PC-3 (cell line): ENCODE measurements at regions not wholly inside any gene's neighbourhood (a gene's known extent, or its start where the extent isn't known, plus 50 kb on each side); places are given as distances from the start of the nearest gene placed in this dataset.

ENCODE experiments used
- ATAC-seq: fragments of 200-7000 bp; cut with Tn5 transposase; 2 replicates; pipeline ENCODE4 v1.9.1; 2020; ENCODE audit warnings: mild to moderate bottlenecking, moderate library complexity
- BruUV-seq: library from RNA; stranded (reverse); fragments of 400-500 nt; replicated peaks from 2 replicates; lab custom pipeline; 2021; lab: Mats Ljungman, UMichigan
- CTCF ChIA-PET: fragments of 300-600 bp; sonication (Branson Sonifier 250); formaldehyde crosslinking; loops from one replicate; lab custom pipeline; 2022; ENCODE audit warnings: antibody characterized with exemption; lab: Charles Lee
- POLR2A ChIA-PET: fragments of 300-600 bp; sonication (Branson Sonifier 250); formaldehyde crosslinking; loops from one replicate; lab custom pipeline; 2022; ENCODE audit warnings: antibody characterized with exemption; ENCODE audit not compliant: unreplicated experiment; lab: Charles Lee
- DNase-seq: peaks from one replicate; pipeline ENCODE4 v3.0.0-alpha.2; 2015
- H2AFZ ChIP-seq: fragments of 300-600 bp; sonication (generic); 2 replicates; pipeline ENCODE4 v1.6.0; 2016; ENCODE audit warnings: antibody characterized with exemption, low read length
- H3F3A ChIP-seq: fragments of 300-600 bp; sonication (generic); one replicate; pipeline ENCODE4 v1.6.0; 2017; ENCODE audit warnings: antibody characterized with exemption, low read length, control low read depth, mild to moderate bottlenecking; ENCODE audit not compliant: unreplicated experiment
- H3K27ac ChIP-seq: fragments of 300-600 bp; sonication (generic); 2 replicates; pipeline ENCODE4 v1.5.1; 2016; ENCODE audit warnings: mild to moderate bottlenecking, low read length
- H3K27me3 ChIP-seq: fragments of 300-600 bp; sonication (generic); 2 replicates; pipeline ENCODE4 v1.6.1; 2016; ENCODE audit warnings: low read length, mixed read lengths
- H3K36me3 ChIP-seq: fragments of 300-600 bp; sonication (generic); 2 replicates; pipeline ENCODE4 v1.6.1; 2016; ENCODE audit warnings: low read depth, mixed run types, low read length, mixed read lengths
- H3K4me1 ChIP-seq: fragments of 300-600 bp; sonication (generic); 2 replicates; pipeline ENCODE4 v1.5.1; 2016; ENCODE audit warnings: low read length; ENCODE audit not compliant: insufficient read depth
- H3K4me2 ChIP-seq: fragments of 300-600 bp; sonication (generic); 2 replicates; pipeline ENCODE4 v1.6.0; 2016; ENCODE audit warnings: low read length
- H3K4me3 ChIP-seq: fragments of 300-600 bp; sonication (generic); 2 replicates; pipeline ENCODE4 v1.5.1; 2016; ENCODE audit warnings: mild to moderate bottlenecking, low read length, mixed read lengths
- H3K79me2 ChIP-seq: fragments of 300-600 bp; sonication (generic); 2 replicates; pipeline ENCODE4 v1.6.1; 2017; ENCODE audit warnings: low read length, mixed read lengths
- H3K9ac ChIP-seq: fragments of 300-600 bp; sonication (generic); 2 replicates; pipeline ENCODE4 v1.6.0; 2016; ENCODE audit warnings: mild to moderate bottlenecking, low read length
- H3K9me2 ChIP-seq: fragments of 300-600 bp; sonication (generic); replicated peaks from 2 replicates; pipeline ENCODE4 v1.6.1; 2016; ENCODE audit warnings: mixed run types, low read length, mixed read lengths
- H3K9me3 ChIP-seq: fragments of 300-600 bp; sonication (generic); 2 replicates; pipeline ENCODE4 v1.6.1; 2016; ENCODE audit warnings: low read length, mixed read lengths
- H4K20me1 ChIP-seq: fragments of 300-600 bp; sonication (generic); 2 replicates; pipeline ENCODE4 v1.6.1; 2016; ENCODE audit warnings: low read length, mixed read lengths
- EZH2 ChIP-seq: fragments of 300-600 bp; sonication (generic); IDR thresholded peaks from one replicate; pipeline ENCODE4 v1.6.1; 2017; ENCODE audit warnings: antibody characterized with exemption, mild to moderate bottlenecking, low read length; ENCODE audit not compliant: unreplicated experiment
- EZH2phosphoT487 ChIP-seq: fragments of 300-600 bp; sonication (generic); IDR thresholded peaks from 2 replicates; pipeline ENCODE4 v1.6.1; 2018; ENCODE audit warnings: mild to moderate bottlenecking, antibody characterized with exemption, low read length, borderline replicate concordance
- intact Hi-C: fragments of 100-400 bp; cut with micrococcal nuclease; formaldehyde crosslinking; loops from 2 replicates; pipeline ENCODE4 v1.9.0; 2023
- TF ChIP-seq, protein P1 (sequence below): fragments of 300-600 bp; sonication (generic); conservative IDR thresholded peaks from 2 replicates; pipeline ENCODE4 v1.5.1; 2017; ENCODE audit warnings: antibody characterized with exemption, low read depth, mild to moderate bottlenecking, low read length

GRCh38 chr13:40428354-40428753 lies 238.1 kb downstream of the FOXO1 start:
- TF ChIP-seq EZH2, result no peak
- TF ChIP-seq, protein P1, sequence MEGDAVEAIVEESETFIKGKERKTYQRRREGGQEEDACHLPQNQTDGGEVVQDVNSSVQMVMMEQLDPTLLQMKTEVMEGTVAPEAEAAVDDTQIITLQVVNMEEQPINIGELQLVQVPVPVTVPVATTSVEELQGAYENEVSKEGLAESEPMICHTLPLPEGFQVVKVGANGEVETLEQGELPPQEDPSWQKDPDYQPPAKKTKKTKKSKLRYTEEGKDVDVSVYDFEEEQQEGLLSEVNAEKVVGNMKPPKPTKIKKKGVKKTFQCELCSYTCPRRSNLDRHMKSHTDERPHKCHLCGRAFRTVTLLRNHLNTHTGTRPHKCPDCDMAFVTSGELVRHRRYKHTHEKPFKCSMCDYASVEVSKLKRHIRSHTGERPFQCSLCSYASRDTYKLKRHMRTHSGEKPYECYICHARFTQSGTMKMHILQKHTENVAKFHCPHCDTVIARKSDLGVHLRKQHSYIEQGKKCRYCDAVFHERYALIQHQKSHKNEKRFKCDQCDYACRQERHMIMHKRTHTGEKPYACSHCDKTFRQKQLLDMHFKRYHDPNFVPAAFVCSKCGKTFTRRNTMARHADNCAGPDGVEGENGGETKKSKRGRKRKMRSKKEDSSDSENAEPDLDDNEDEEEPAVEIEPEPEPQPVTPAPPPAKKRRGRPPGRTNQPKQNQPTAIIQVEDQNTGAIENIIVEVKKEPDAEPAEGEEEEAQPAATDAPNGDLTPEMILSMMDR, result no peak
- no peak for TF ChIP-seq EZH2phosphoT487
- BruUV-seq, result no TSS peak
- Histone ChIP-seq H3K4me3 (no peak overlapping the region), H2AFZ (no peak overlapping the region), H3K9me3 (no peaks in the 10 kb centered on the region), H3K9ac (no peak overlapping the region), H3K79me2 (no peaks in the 10 kb centered on the region), H3K4me1 (no peaks in the 10 kb centered on the region), H3K36me3 (no peaks in the 10 kb centered on the region), H3F3A (no peaks in the 10 kb centered on the region), H3K4me2 (no peak overlapping the region), H3K9me2 (no peaks in the 10 kb centered on the region), H3K27me3 (no peaks in the 10 kb centered on the region), H4K20me1 (no peaks in the 10 kb centered on the region), H3K27ac (no peak overlapping the region)
- POLR2A ChIA-PET, result no interaction called here
- intact Hi-C loops, result no loop called here
- CTCF ChIA-PET, result no interaction called here
- ATAC-seq, result no peak
- no peak for DNase-seq

DNA sequence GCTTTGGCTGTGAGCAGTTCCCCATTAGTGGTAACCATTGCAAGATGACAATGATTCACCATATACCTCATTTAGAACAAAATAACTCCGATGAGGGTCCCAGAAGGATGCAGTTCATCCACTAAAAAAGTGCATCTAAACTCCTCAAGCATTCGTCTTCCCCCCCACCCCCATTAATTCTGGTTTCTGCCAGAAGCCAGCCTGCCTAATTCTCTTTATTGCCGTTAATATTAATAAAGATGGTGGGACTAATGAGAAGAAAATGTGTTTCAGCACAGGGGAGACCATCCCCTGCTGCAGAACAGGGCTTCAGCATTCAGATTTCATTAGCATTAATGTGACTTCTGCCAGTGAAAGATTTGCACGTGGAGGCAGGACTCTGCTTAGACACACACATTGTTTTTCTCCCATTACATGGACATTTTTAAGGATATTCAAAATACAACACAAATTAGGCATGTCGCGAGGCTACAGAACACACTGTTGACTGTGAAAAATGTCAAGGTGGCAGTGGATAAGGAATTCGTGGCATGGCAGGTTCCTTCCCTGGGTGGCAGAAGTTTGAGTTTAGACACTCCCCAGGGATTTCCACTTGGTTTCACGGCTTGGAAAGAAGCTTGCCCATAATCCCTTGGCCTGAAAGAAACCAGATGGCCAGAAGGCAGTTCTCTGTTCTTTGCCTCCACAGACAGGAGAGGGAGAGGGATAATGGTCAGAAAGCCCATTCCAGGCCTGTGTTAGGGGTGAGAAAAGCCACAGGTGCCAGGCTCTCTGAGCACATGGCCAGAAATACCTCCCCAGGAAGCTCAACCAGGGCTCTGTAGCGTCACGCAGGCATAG lies 236.5 kb downstream of the FOXO1 start:
- Histone ChIP-seq H3K9me3 (no peaks in the 10 kb centered on the region), H3K9ac (no peak overlapping the region), H3K4me1 (no peaks in the 10 kb centered on the region), H3K36me3 (no peaks in the 10 kb centered on the region), H4K20me1 (no peaks in the 10 kb centered on the region), H3K27ac (no peak overlapping the region), H3K4me3 (no peak overlapping the region), H3K9me2 (no peaks in the 10 kb centered on the region), H3K27me3 (no peaks in the 10 kb centered on the region), H2AFZ (no peak overlapping the region), H3K4me2 (no peak overlapping the region), H3K79me2 (no peaks in the 10 kb centered on the region), H3F3A (no peaks in the 10 kb centered on the region)
- BruUV-seq, result no TSS peak
- POLR2A ChIA-PET, result no interaction called here
- DNase-seq (no peak), ATAC-seq (no peak)
- CTCF ChIA-PET, result no interaction called here
- no peak for TF ChIP-seq EZH2phosphoT487
- TF ChIP-seq, protein P1, result no peak
- intact Hi-C loops, result no loop called here
